Loucy (cell line): ENCODE measurements at regions not wholly inside any gene's neighbourhood (a gene's known extent, or its start where the extent isn't known, plus 50 kb on each side); places are given as distances from the start of the nearest gene placed in this dataset.

Source experiments
- H2AFZ ChIP-seq: fragments of 200-600 bp; sonication (generic); 2 replicates; pipeline ENCODE4 v1.6.0; 2016; ENCODE audit warnings: antibody characterized with exemption, mild to moderate bottlenecking, low read length, moderate library complexity
- H3F3A ChIP-seq: fragments of 200-600 bp; 2 replicates; pipeline ENCODE4 v1.6.0; 2016; ENCODE audit warnings: antibody characterized with exemption, low read depth, mild to moderate bottlenecking
- H3K27me3 ChIP-seq: fragments of 200-600 bp; sonication (generic); 2 replicates; pipeline ENCODE4 v1.6.1; 2014; ENCODE audit warnings: low read length, mild to moderate bottlenecking; ENCODE audit not compliant: insufficient read depth, poor library complexity, severe bottlenecking
- H3K36me3 ChIP-seq: fragments of 200-600 bp; sonication (generic); 2 replicates; pipeline ENCODE4 v1.6.1; 2016; ENCODE audit warnings: low read length; ENCODE audit not compliant: insufficient read depth
- H3K4me1 ChIP-seq: fragments of 200-600 bp; sonication (generic); 2 replicates; pipeline ENCODE4 v1.5.1; 2014; ENCODE audit warnings: low read length, mild to moderate bottlenecking; ENCODE audit not compliant: insufficient read depth, poor library complexity, severe bottlenecking
- H3K4me2 ChIP-seq: fragments of 200-600 bp; sonication (generic); 2 replicates; pipeline ENCODE4 v1.6.0; 2014; ENCODE audit warnings: antibody characterized with exemption, low read length, low read depth, mild to moderate bottlenecking; ENCODE audit not compliant: poor library complexity, severe bottlenecking
- H3K4me3 ChIP-seq: fragments of 200-600 bp; sonication (generic); 2 replicates; pipeline ENCODE4 v1.5.1; 2014; ENCODE audit warnings: low read length, mild to moderate bottlenecking, mixed read lengths; ENCODE audit not compliant: poor library complexity, severe bottlenecking
- H3K79me2 ChIP-seq: fragments of 200-600 bp; sonication (generic); 2 replicates; pipeline ENCODE4 v1.6.1; 2014; ENCODE audit warnings: low read length; ENCODE audit not compliant: insufficient read depth
- H3K9ac ChIP-seq: fragments of 200-600 bp; sonication (generic); 2 replicates; pipeline ENCODE4 v1.6.0; 2014; ENCODE audit warnings: mild to moderate bottlenecking, low read depth, low read length, moderate library complexity; ENCODE audit not compliant: poor library complexity, severe bottlenecking
- H3K9me2 ChIP-seq: fragments of 200-600 bp; sonication (generic); replicated peaks from 2 replicates; pipeline ENCODE4 v1.6.1; 2016; ENCODE audit warnings: low read depth, low read length, mixed read lengths
- H3K9me3 ChIP-seq: fragments of 200-600 bp; sonication (generic); 2 replicates; pipeline ENCODE4 v1.6.1; 2014; ENCODE audit warnings: mild to moderate bottlenecking, antibody characterized with exemption, low read length, low read depth; ENCODE audit not compliant: insufficient read depth
- H4K20me1 ChIP-seq: fragments of 200-600 bp; sonication (generic); 2 replicates; pipeline ENCODE4 v1.6.0; 2014; ENCODE audit warnings: antibody characterized with exemption, low read length, mild to moderate bottlenecking; ENCODE audit not compliant: insufficient read depth, poor library complexity, severe bottlenecking
- CTCF ChIP-seq: fragments of 200-600 bp; sonication (generic); conservative IDR thresholded peaks from 2 replicates; pipeline ENCODE4 v1.5.1; 2014; ENCODE audit warnings: mild to moderate bottlenecking, antibody characterized with exemption, low read length
- EZH2phosphoT487 ChIP-seq: fragments of 200-600 bp; IDR thresholded peaks from 2 replicates; pipeline ENCODE4 v1.6.1; 2018; ENCODE audit warnings: antibody characterized with exemption, mild to moderate bottlenecking, moderate library complexity, borderline replicate concordance

- no peaks in the 10 kb centered on the region for H3K9me3 ChIP-seq
- no peak overlapping the region for H3K9ac ChIP-seq
- H3F3A ChIP-seq = no peaks in the 10 kb centered on the region
- H3K79me2 ChIP-seq = peaks cover 12% of the 10 kb centered on the region; the same call in 1 of the 2 replicates
- no peaks in the 10 kb centered on the region for H3K36me3 ChIP-seq
- H4K20me1 ChIP-seq = no peaks in the 10 kb centered on the region
- H3K4me3 ChIP-seq = no peak overlapping the region
- TF ChIP-seq CTCF (no peak), EZH2phosphoT487 (no peak)
- H3K9me2 ChIP-seq = no peaks in the 10 kb centered on the region
- no peak overlapping the region for H2AFZ ChIP-seq
- H3K4me1 ChIP-seq = peaks cover 6% of the 10 kb centered on the region
- no peak overlapping the region for H3K4me2 ChIP-seq
- H3K27me3 ChIP-seq = no peaks in the 10 kb centered on the region
Observed at GRCh38 chr17:77675411-77675810, 283.1 kb upstream of the TNRC6C start.

DNA sequence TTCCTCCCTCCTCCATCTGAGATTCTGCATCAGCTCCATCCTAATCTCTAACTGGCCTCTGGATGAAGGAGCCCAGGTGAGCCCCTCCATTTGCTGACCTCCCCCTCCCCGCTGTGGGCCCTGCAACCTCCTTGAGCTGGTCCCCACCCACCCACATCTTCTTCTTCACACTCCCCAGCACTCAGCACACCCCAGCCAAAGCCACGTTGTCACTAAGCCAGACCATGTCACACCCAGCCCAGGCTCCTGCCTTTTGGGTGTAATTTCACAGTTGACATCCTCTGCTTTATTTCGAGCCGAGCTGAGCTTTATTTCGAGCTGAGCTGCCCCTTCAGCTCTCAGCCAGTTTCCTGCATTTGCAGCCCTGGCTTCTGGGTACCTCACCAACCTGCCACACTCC, 282.7 kb upstream of the TNRC6C start:
- Histone ChIP-seq H3K4me1 (peaks cover 6% of the 10 kb centered on the region), H3K36me3 (no peaks in the 10 kb centered on the region), H2AFZ (no peak overlapping the region), H3K4me3 (no peak overlapping the region), H3K9ac (no peak overlapping the region), H3K9me3 (no peaks in the 10 kb centered on the region), H3K79me2 (peaks cover 10% of the 10 kb centered on the region; the same call in 1 of the 2 replicates), H3K27me3 (no peaks in the 10 kb centered on the region), H3F3A (no peaks in the 10 kb centered on the region), H4K20me1 (no peaks in the 10 kb centered on the region), H3K9me2 (no peaks in the 10 kb centered on the region), H3K4me2 (no peak overlapping the region)
- no peak for TF ChIP-seq CTCF
- TF ChIP-seq EZH2phosphoT487 = no peak

DNA sequence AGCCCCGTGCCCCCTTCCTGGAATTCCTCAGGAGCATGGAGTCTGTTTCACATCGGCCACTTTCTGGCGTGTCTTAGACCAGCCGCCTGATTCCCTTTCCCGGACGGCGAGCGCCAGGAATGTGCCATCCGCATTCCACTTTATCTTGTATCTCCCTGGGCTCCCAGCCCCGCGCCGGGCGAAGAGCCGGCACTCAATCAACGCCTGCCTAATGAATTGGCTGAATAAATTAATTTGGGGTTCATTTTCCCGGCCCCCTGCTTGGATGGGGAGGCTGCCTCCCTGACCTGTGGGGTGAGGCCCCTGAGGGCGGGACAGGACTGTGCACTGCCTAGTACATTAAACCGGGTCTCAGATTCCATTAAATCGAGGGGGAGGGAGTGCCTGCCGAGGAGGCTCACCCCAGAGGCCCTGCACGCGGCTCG, 282.3 kb upstream of the TNRC6C start:
- no peaks in the 10 kb centered on the region for H3K36me3 ChIP-seq
- TF ChIP-seq EZH2phosphoT487 = no peak
- no peak for TF ChIP-seq CTCF
- peaks cover 7% of the 10 kb centered on the region; the same call in 1 of the 2 replicates for H3K79me2 ChIP-seq
- H3K9me2 ChIP-seq = no peaks in the 10 kb centered on the region
- no peaks in the 10 kb centered on the region for H3K9me3 ChIP-seq
- H3F3A ChIP-seq = no peaks in the 10 kb centered on the region
- no peak overlapping the region for H3K9ac ChIP-seq
- H3K27me3 ChIP-seq = no peaks in the 10 kb centered on the region
- no peak overlapping the region for H3K4me3 ChIP-seq
- no peak overlapping the region for H3K4me2 ChIP-seq
- H3K4me1 ChIP-seq = peaks cover 6% of the 10 kb centered on the region
- no peak overlapping the region for H2AFZ ChIP-seq
- H4K20me1 ChIP-seq = no peaks in the 10 kb centered on the region
